22Rv1 (cell line): ENCODE measurements at regions not wholly inside any gene's neighbourhood (a gene's known extent, or its start where the extent isn't known, plus 50 kb on each side); places are given as distances from the start of the nearest gene placed in this dataset.

Experiments used
- ZFX ChIP-seq: fragments of 450-650 bp; IDR thresholded peaks from 2 replicates; pipeline ENCODE4 v1.6.1; 2017; ENCODE audit warnings: antibody characterized with exemption, borderline replicate concordance
- TF ChIP-seq, protein P1 (sequence below): fragments of 450-650 bp; IDR thresholded peaks from 2 replicates; pipeline ENCODE4 v1.5.1; 2017; ENCODE audit warnings: mild to moderate bottlenecking

DNA sequence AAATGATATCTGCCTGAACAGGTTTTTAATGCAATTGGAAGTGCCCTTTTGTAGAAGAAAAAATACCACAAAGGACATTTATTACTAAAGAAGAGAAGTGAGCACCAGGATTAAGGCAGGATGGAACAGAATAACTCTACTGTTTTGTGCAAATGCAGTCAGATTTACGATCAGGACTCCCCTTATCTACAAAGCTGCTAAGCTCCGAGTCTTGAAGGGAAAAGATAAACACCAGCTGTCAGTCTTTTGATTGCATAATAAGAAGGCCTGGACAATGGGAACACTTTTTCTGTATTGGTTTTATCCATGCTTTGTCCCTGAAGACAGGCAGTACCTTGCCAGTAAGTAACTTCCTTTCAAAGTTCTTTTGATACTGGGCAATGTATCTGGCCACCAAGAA lies 797.9 kb upstream of the SLC35B3 start:
- TF ChIP-seq, protein P1, sequence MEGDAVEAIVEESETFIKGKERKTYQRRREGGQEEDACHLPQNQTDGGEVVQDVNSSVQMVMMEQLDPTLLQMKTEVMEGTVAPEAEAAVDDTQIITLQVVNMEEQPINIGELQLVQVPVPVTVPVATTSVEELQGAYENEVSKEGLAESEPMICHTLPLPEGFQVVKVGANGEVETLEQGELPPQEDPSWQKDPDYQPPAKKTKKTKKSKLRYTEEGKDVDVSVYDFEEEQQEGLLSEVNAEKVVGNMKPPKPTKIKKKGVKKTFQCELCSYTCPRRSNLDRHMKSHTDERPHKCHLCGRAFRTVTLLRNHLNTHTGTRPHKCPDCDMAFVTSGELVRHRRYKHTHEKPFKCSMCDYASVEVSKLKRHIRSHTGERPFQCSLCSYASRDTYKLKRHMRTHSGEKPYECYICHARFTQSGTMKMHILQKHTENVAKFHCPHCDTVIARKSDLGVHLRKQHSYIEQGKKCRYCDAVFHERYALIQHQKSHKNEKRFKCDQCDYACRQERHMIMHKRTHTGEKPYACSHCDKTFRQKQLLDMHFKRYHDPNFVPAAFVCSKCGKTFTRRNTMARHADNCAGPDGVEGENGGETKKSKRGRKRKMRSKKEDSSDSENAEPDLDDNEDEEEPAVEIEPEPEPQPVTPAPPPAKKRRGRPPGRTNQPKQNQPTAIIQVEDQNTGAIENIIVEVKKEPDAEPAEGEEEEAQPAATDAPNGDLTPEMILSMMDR = no peak
- no peak for TF ChIP-seq ZFX
